ENCODE measurements at regions not wholly inside any gene's neighbourhood (a gene's known extent, or its start where the extent isn't known, plus 50 kb on each side); places are given as distances from the start of the nearest gene placed in this dataset.
A peak's percentile ranks its signal among the peaks of the same experiment; 100 is the strongest.

DNA sequence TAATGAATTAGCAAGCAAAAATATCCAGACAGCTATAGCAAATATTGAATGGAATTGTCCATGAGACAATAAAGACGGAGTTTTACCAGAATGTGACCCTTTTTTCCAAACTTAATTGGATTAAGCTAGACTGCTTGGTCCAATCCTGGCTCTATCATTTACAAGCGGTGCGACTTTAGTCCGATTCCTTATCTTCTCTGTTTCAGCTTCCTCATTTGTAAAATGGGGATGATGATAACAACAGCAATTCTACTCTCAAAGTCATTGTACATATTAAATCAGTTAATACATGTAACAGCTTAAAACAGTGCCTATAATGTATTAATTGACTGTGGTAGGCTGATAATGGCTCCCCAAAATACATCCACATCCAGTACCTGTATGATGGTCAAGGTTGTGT lies 62.1 kb upstream of the CRBN start:
- Mint-ChIP-seq H3K36me3 (ENCODE audit: low read depth) (no peaks in the 10 kb centered on the region), H3K4me1 (peaks cover 9% of the 10 kb centered on the region), H3K9me3 (peaks cover 14% of the 10 kb centered on the region), H3K4me3 (no peak overlapping the region), H3K27me3 (ENCODE audit: insufficient read depth) (peaks cover 31% of the 10 kb centered on the region), H3K27ac (no peak overlapping the region)
- TF ChIP-seq, protein P1, sequence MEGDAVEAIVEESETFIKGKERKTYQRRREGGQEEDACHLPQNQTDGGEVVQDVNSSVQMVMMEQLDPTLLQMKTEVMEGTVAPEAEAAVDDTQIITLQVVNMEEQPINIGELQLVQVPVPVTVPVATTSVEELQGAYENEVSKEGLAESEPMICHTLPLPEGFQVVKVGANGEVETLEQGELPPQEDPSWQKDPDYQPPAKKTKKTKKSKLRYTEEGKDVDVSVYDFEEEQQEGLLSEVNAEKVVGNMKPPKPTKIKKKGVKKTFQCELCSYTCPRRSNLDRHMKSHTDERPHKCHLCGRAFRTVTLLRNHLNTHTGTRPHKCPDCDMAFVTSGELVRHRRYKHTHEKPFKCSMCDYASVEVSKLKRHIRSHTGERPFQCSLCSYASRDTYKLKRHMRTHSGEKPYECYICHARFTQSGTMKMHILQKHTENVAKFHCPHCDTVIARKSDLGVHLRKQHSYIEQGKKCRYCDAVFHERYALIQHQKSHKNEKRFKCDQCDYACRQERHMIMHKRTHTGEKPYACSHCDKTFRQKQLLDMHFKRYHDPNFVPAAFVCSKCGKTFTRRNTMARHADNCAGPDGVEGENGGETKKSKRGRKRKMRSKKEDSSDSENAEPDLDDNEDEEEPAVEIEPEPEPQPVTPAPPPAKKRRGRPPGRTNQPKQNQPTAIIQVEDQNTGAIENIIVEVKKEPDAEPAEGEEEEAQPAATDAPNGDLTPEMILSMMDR (conservative IDR thresholded peaks at IDR 0.05), result no peak
- Histone ChIP-seq H3K36me3 (ENCODE audit: control insufficient read depth, insufficient read depth, low read length) (no peaks in the 10 kb centered on the region), H3K9me3 (ENCODE audit: control insufficient read depth, low read length) (peaks cover 15% of the 10 kb centered on the region), H3K9ac (ENCODE audit: extremely low read depth, low read length, poor library complexity, severe bottlenecking) (no peak overlapping the region), H3K27me3 (ENCODE audit: control insufficient read depth, insufficient read depth, low read length, poor library complexity, severe bottlenecking) (peaks cover 40% of the 10 kb centered on the region), H3K4me3 (ENCODE audit: low read length) (no peak overlapping the region), H3K4me1 (ENCODE audit: control insufficient read depth, insufficient read depth, low read length) (peaks cover 4% of the 10 kb centered on the region), H3K27ac (ENCODE audit: low read depth, low read length) (no peak overlapping the region)
- no peak for DNase-seq
- WGBS, 2 experiments (ENCODE audit: insufficient coverage in 1 of 2, insufficient read length in 1 of 2), result 86 to 95% methylated on average over 1 to 4 of the region's 4 CpGs

DNA sequence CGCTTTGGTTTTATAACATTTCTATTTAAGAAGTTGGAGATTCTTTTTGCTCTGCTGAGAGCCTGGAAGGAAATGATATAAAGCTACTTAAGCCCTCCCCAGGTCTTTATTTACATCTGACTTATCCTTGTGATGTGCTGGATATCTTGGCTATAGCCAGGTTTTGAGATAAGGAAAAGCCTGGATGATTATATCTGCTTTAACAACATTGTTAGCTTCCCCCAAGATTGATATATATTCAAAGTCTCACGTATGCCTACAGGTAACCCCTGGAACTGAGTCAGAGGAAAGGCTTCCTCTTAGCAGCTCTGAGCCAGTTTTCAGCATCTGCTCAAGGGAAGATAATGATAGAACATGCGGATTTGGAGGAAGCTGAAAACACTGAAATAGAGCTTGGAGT lies 61.5 kb upstream of the CRBN start:
- H3K27me3 Mint-ChIP-seq (ENCODE audit: insufficient read depth), result peaks cover 31% of the 10 kb centered on the region
- no peak for DNase-seq
- H3K36me3 ChIP-seq (ENCODE audit: control insufficient read depth, insufficient read depth, low read length), result no peaks in the 10 kb centered on the region
- H3K4me1 ChIP-seq (ENCODE audit: control insufficient read depth, insufficient read depth, low read length), result peaks cover 4% of the 10 kb centered on the region
- H3K4me1 Mint-ChIP-seq, result peaks cover 9% of the 10 kb centered on the region
- peaks cover 14% of the 10 kb centered on the region for H3K9me3 Mint-ChIP-seq
- TF ChIP-seq, protein P1 (conservative IDR thresholded peaks at IDR 0.05), result peak; percentile 25
- no peak overlapping the region for H3K27ac ChIP-seq (ENCODE audit: low read depth, low read length)
- 61 to 81% methylated on average over 2 to 3 of the region's 3 CpGs for WGBS, 2 experiments (ENCODE audit: insufficient coverage in 1 of 2, insufficient read length in 1 of 2)
- H3K27ac Mint-ChIP-seq, result no peak overlapping the region
- no peaks in the 10 kb centered on the region for H3K36me3 Mint-ChIP-seq (ENCODE audit: low read depth)
- no peak overlapping the region for H3K4me3 Mint-ChIP-seq
- H3K27me3 ChIP-seq (ENCODE audit: control insufficient read depth, insufficient read depth, low read length, poor library complexity, severe bottlenecking), result peaks cover 40% of the 10 kb centered on the region
- no peak overlapping the region for H3K4me3 ChIP-seq (ENCODE audit: low read length)
- peaks cover 15% of the 10 kb centered on the region for H3K9me3 ChIP-seq (ENCODE audit: control insufficient read depth, low read length)
- no peak overlapping the region for H3K9ac ChIP-seq (ENCODE audit: extremely low read depth, low read length, poor library complexity, severe bottlenecking)

DNA sequence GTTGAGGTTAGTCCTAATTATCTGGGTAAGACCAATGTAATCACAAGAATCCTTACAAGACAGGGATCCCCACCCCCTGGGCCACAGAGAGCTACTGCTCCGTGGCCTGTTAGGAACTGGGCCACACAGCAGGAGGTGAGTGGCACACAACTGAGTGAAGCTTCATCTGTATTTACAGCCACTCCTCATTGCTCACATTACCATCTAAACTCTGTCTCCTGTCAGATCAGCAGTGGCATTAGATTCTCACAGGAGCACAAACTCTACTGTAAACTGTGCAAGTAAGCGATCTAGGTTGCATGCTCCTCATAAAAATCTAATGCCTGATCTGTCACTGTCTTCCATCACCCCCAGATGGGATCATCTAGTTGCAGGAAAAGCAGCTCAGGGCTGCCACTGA lies 58.5 kb upstream of the CRBN start:
- Histone ChIP-seq H3K27ac (ENCODE audit: low read depth, low read length) (no peak overlapping the region), H3K4me3 (ENCODE audit: low read length) (no peak overlapping the region), H3K27me3 (ENCODE audit: control insufficient read depth, insufficient read depth, low read length, poor library complexity, severe bottlenecking) (peaks cover 29% of the 10 kb centered on the region), H3K9ac (ENCODE audit: extremely low read depth, low read length, poor library complexity, severe bottlenecking) (no peak overlapping the region), H3K4me1 (ENCODE audit: control insufficient read depth, insufficient read depth, low read length) (peaks cover 4% of the 10 kb centered on the region), H3K36me3 (ENCODE audit: control insufficient read depth, insufficient read depth, low read length) (no peaks in the 10 kb centered on the region), H3K9me3 (ENCODE audit: control insufficient read depth, low read length) (peaks cover 20% of the 10 kb centered on the region)
- Mint-ChIP-seq H3K36me3 (ENCODE audit: low read depth) (no peaks in the 10 kb centered on the region), H3K9me3 (peaks cover 24% of the 10 kb centered on the region), H3K27me3 (ENCODE audit: insufficient read depth) (peaks cover 19% of the 10 kb centered on the region), H3K4me3 (no peak overlapping the region), H3K27ac (no peak overlapping the region), H3K4me1 (peaks cover 9% of the 10 kb centered on the region)
- peak; percentile 46 for DNase-seq
- 75 to 80% methylated on average over 2 of the region's 2 CpGs for WGBS, 2 experiments (ENCODE audit: insufficient coverage in 1 of 2, insufficient read length in 1 of 2)
- TF ChIP-seq, protein P1 (conservative IDR thresholded peaks at IDR 0.05), result no peak
